A549 (cell line): ENCODE measurements at regions not wholly inside any gene's neighbourhood (a gene's known extent, or its start where the extent isn't known, plus 50 kb on each side); places are given as distances from the start of the nearest gene placed in this dataset.
A peak's percentile ranks its signal among the peaks of the same experiment; 100 is the strongest.

Source experiments
- ATAC-seq, 2 experiments: fragments of 200-7000 bp in 1 of 2; fragments of >200 bp in 1 of 2; cut with Nextera tagmentation in 1 of 2; cut with Tn5 transposase in 1 of 2; 3 replicates each; pipeline versions ENCODE4 v1.8.0 to v1.9.1; 2018 to 2020; ENCODE audit warnings: mild to moderate bottlenecking in 1 of 2, moderate library complexity in 1 of 2
- CTCF ChIA-PET: fragments of 300-600 bp; sonication (Branson Sonifier 250); formaldehyde crosslinking; extraction: SDS; loops from one replicate; lab custom pipeline; 2021; ENCODE audit warnings: antibody characterized with exemption, inconsistent platforms; lab: Yijun Ruan, JAX
- POLR2A ChIA-PET: fragments of 350-600 bp; formaldehyde crosslinking; extraction: SDS; loops from one replicate; lab custom pipeline; 2021; ENCODE audit warnings: antibody characterized with exemption, inconsistent platforms; lab: Yijun Ruan, JAX
- DNase-seq, 2 experiments: peaks; one replicate each; pipeline versions ENCODE4 v3.0.0 to v3.0.0-alpha.2; 2011 to 2016; ENCODE audit warnings: low read depth in 1 of 2, low spot score in 1 of 2
- FAIRE-seq: peaks from 2 replicates; lab custom pipeline; 2011; peaks lifted over from hg19 to GRCh38; lab: Jason Lieb, UNC
- H3K27ac ChIP-seq, 2 experiments: fragments of >200 bp; sonication (Bioruptor Twin); formaldehyde crosslinking; 3 replicates each; pipeline ENCODE4 v1.5.1; 2016 to 2017
- H3K4me1 ChIP-seq: fragments of >200 bp; sonication (Bioruptor Twin); formaldehyde crosslinking; 3 replicates; pipeline ENCODE4 v1.6.1; 2016
- H3K4me2 ChIP-seq: fragments of >200 bp; sonication (Bioruptor Twin); formaldehyde crosslinking; 3 replicates; pipeline ENCODE4 v1.6.1; 2016
- H3K4me3 ChIP-seq: fragments of >200 bp; sonication (Bioruptor Twin); formaldehyde crosslinking; 3 replicates; pipeline ENCODE4 v1.5.1; 2016
- H3K9me3 ChIP-seq: fragments of >200 bp; sonication (Bioruptor Twin); formaldehyde crosslinking; 3 replicates; pipeline ENCODE4 v1.6.1; 2016
- CBX8 ChIP-seq: fragments of 200-600 bp; sonication (generic); IDR thresholded peaks from 2 replicates; pipeline ENCODE4 v1.6.1; 2016
- CHD4 ChIP-seq: fragments of 200-600 bp; sonication (generic); IDR thresholded peaks from 2 replicates; pipeline ENCODE4 v1.6.1; 2016; ENCODE audit warnings: antibody characterized with exemption, mild to moderate bottlenecking, borderline replicate concordance
- EP300 ChIP-seq, 2 experiments: fragments of >200 bp; sonication (Bioruptor Twin); formaldehyde crosslinking; IDR thresholded peaks; 2 replicates in 1 of 2; 3 replicates in 1 of 2; pipeline ENCODE4 v1.6.1; 2016 to 2017
- FOSB ChIP-seq: fragments of 250-450 bp; sonication (Bioruptor Pico); IDR thresholded peaks from 2 replicates; pipeline ENCODE4 v1.5.0; 2020; ENCODE audit warnings: mild to moderate bottlenecking, moderate library complexity
- FOSL2 ChIP-seq, 2 experiments: fragments of 450-650 bp in 1 of 2; fragments of >200 bp in 1 of 2; sonication (Bioruptor Twin) in 1 of 2; formaldehyde crosslinking; IDR thresholded peaks; 2 replicates each; pipeline versions ENCODE4 v1.5.0 to v1.6.1; 2016 to 2020; ENCODE audit warnings: mild to moderate bottlenecking in 1 of 2, moderate library complexity in 1 of 2
- GATA3 ChIP-seq: IDR thresholded peaks from 2 replicates; pipeline ENCODE4 v1.6.1; 2012; ENCODE audit warnings: borderline replicate concordance
- HDAC2 ChIP-seq: fragments of 200-600 bp; sonication (generic); IDR thresholded peaks from 2 replicates; pipeline ENCODE4 v1.6.1; 2016
- HEYL ChIP-seq: fragments of 250-450 bp; sonication (Bioruptor Pico); IDR thresholded peaks from 2 replicates; pipeline ENCODE4 v1.8.0; 2021; ENCODE audit warnings: mild to moderate bottlenecking, moderate library complexity
- HOXA7 ChIP-seq: fragments of 250-450 bp; sonication (Bioruptor Pico); IDR thresholded peaks from 2 replicates; pipeline ENCODE4 v1.5.0; 2020; ENCODE audit warnings: mild to moderate bottlenecking, moderate library complexity
- HOXB5 ChIP-seq: fragments of 250-450 bp; sonication (Bioruptor Pico); IDR thresholded peaks from 2 replicates; pipeline ENCODE4 v1.5.0; 2020; ENCODE audit warnings: mild to moderate bottlenecking, moderate library complexity
- JUNB ChIP-seq: fragments of >200 bp; sonication (Bioruptor Twin); formaldehyde crosslinking; IDR thresholded peaks from 2 replicates; pipeline ENCODE4 v1.6.1; 2016
- KDM1A ChIP-seq: fragments of 200-600 bp; sonication (generic); IDR thresholded peaks from 2 replicates; pipeline ENCODE4 v1.6.1; 2016; ENCODE audit warnings: low read depth, mild to moderate bottlenecking
- MAFK ChIP-seq: fragments of 450-650 bp; IDR thresholded peaks from 2 replicates; pipeline ENCODE4 v1.6.1; 2014; ENCODE audit not compliant: partially characterized antibody
- MAZ ChIP-seq: fragments of 150-350 bp; IDR thresholded peaks from 2 replicates; pipeline ENCODE4 v1.6.1; 2014; ENCODE audit warnings: antibody characterized with exemption, low read depth, low read length, borderline replicate concordance
- MYC ChIP-seq: IDR thresholded peaks from 2 replicates; pipeline ENCODE4 v1.6.1; 2012; ENCODE audit warnings: mild to moderate bottlenecking, inconsistent platforms, low read length, improper control_type of control experiment, borderline replicate concordance
- NFE2L2 ChIP-seq: fragments of 150-350 bp; conservative IDR thresholded peaks from 2 replicates; pipeline ENCODE4 v1.6.1; 2014; ENCODE audit warnings: low read length
- PHF8 ChIP-seq: fragments of 200-600 bp; sonication (generic); IDR thresholded peaks from 2 replicates; pipeline ENCODE4 v1.6.1; 2016; ENCODE audit warnings: low read depth, mild to moderate bottlenecking, antibody characterized with exemption, moderate library complexity, borderline replicate concordance
- POLR2A ChIP-seq: IDR thresholded peaks from 2 replicates; pipeline ENCODE4 v1.6.1; 2012; ENCODE audit warnings: mild to moderate bottlenecking, low read length
- RARB ChIP-seq: fragments of 250-450 bp; sonication (Bioruptor Pico); IDR thresholded peaks from 2 replicates; pipeline ENCODE4 v1.8.0; 2021; ENCODE audit warnings: mild to moderate bottlenecking, moderate library complexity
- RNF2 ChIP-seq: fragments of 200-600 bp; sonication (generic); IDR thresholded peaks from 2 replicates; pipeline ENCODE4 v1.6.1; 2016; ENCODE audit warnings: low read depth, mild to moderate bottlenecking, antibody characterized with exemption, moderate library complexity, borderline replicate concordance
- SREBF2 ChIP-seq: fragments of 450-650 bp; IDR thresholded peaks from 2 replicates; pipeline ENCODE4 v1.6.1; 2014; ENCODE audit warnings: mild to moderate bottlenecking, moderate library complexity
- TP53 ChIP-seq: fragments of 250-450 bp; sonication (Bioruptor Pico); IDR thresholded peaks from 2 replicates; pipeline ENCODE4 v1.5.0; 2021; ENCODE audit warnings: mild to moderate bottlenecking, moderate library complexity
- ZFP36 ChIP-seq: fragments of 450-650 bp; IDR thresholded peaks from 2 replicates; pipeline ENCODE4 v1.6.1; 2014; ENCODE audit warnings: borderline replicate concordance; ENCODE audit not compliant: partially characterized antibody
- ZSCAN20 ChIP-seq: fragments of 250-450 bp; sonication (Bioruptor Pico); IDR thresholded peaks from 2 replicates; pipeline ENCODE4 v1.8.0; 2022; ENCODE audit warnings: mild to moderate bottlenecking, moderate library complexity
- WGBS: methylation state at CpG from one replicate; pipeline ENCODE4 v1.1.6; 2017; ENCODE audit errors: missing lambda C conversion rate; 5-methylcytosine and 5-hydroxymethylcytosine counted together
- TF ChIP-seq, protein P1 (sequence below): fragments of 450-650 bp; IDR thresholded peaks from 2 replicates; pipeline ENCODE4 v1.6.1; 2014; ENCODE audit warnings: antibody characterized with exemption
- TF ChIP-seq, protein P2 (sequence below): IDR thresholded peaks from 2 replicates; pipeline ENCODE4 v1.6.1; 2012
- TF ChIP-seq, protein P3 (sequence below): fragments of 250-450 bp; sonication (Bioruptor Pico); IDR thresholded peaks from 2 replicates; pipeline ENCODE4 v1.5.0; 2021; ENCODE audit warnings: mild to moderate bottlenecking, moderate library complexity, borderline replicate concordance
- TF ChIP-seq, protein P4 (sequence below): fragments of >200 bp; sonication (Bioruptor Twin); formaldehyde crosslinking; IDR thresholded peaks from 2 replicates; pipeline ENCODE4 v1.6.1; 2016

DNA sequence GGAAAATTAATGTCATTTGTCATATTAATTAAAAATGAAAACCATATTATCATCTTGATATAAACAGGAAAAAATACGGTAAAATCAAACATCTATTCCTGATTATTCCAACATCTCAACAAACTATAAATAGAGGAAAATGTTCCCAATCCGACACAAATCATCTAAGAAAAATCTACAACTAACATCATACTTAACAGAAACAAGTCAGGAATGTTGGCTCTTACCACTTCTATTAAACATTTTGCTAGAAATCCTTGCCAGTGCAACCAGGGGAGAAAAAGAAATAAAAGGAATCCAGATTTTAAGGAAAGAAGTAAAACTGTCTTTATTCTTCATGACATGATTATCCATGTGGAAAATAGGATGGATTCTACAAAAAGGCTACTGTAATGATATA, 77.0 kb upstream of the IRF2BP2 start:
- FAIRE-seq, result no peak
- Histone ChIP-seq H3K4me1 (peaks cover 15% of the 10 kb centered on the region), H3K27ac (no peak overlapping the region), H3K9me3 (peaks cover 12% of the 10 kb centered on the region; the same call in 1 of the 3 replicates)
- WGBS, result 84% methylated on average over 2 of the region's 2 CpGs
- no peak for TF ChIP-seq PHF8
- TF ChIP-seq HOXA7 (CRISPR knock-in tag), result no peak
- TF ChIP-seq POLR2A, result no peak
- no peak for TF ChIP-seq FOSL2 (IDR thresholded peaks at IDR 0.05)
- no peak for TF ChIP-seq FOSL2 (CRISPR knock-in tag; IDR thresholded peaks at IDR 0.05)
- TF ChIP-seq, all 56 proteins: peak for 0
- Histone ChIP-seq H3K4me3 (no peak overlapping the region), H3K4me2 (no peak overlapping the region)
- DNase-seq, result no peak
- ChIA-PET CTCF (interaction anchor here (0.6 kb wide), 1 partner anchor 51 kb away, joined by 4 read pairs; no protein-coding TSS in a partner anchor), POLR2A (no interaction called here)
- ATAC-seq, result no peak

DNA sequence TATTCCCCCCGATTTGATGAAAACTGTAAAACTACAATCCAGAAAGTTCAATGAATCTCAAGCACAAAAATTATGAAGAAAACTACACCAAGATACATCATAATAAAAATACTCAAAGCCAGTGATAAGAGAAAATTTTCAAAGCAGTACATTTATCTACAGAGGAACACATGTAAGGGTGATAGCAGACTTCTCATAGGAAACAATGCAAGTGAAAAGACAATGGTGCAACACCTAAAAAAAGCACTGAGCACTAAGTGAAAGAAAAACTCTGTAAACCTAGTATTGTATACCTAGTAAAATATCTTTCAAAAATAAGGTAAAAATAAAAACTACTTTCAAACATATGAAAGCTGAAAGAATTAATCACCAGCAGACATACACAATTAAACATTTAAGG, 76.1 kb upstream of the IRF2BP2 start:
- Histone ChIP-seq H3K4me1 (peaks cover 15% of the 10 kb centered on the region), H3K4me2 (no peak overlapping the region), H3K27ac (no peak overlapping the region), H3K9me3 (peaks cover 12% of the 10 kb centered on the region; the same call in 1 of the 3 replicates), H3K4me3 (no peak overlapping the region)
- FAIRE-seq (no peak), ATAC-seq (no peak), DNase-seq (peak in 1 of 2 experiments; percentile 30)
- ChIA-PET POLR2A (no interaction called here), CTCF (no interaction called here)
- no peak for TF ChIP-seq RNF2
- no peak for TF ChIP-seq HEYL (CRISPR knock-in tag)
- no peak for TF ChIP-seq HDAC2
- TF ChIP-seq, protein P1, sequence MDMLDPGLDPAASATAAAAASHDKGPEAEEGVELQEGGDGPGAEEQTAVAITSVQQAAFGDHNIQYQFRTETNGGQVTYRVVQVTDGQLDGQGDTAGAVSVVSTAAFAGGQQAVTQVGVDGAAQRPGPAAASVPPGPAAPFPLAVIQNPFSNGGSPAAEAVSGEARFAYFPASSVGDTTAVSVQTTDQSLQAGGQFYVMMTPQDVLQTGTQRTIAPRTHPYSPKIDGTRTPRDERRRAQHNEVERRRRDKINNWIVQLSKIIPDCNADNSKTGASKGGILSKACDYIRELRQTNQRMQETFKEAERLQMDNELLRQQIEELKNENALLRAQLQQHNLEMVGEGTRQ, result no peak
- no peak for TF ChIP-seq KDM1A
- TF ChIP-seq HOXB5 (CRISPR knock-in tag), result no peak
- TF ChIP-seq, protein P2, sequence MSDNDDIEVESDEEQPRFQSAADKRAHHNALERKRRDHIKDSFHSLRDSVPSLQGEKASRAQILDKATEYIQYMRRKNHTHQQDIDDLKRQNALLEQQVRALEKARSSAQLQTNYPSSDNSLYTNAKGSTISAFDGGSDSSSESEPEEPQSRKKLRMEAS, result no peak
- no peak for TF ChIP-seq MAZ
- no peak for TF ChIP-seq NFE2L2
- TF ChIP-seq MYC, result no peak
- no peak for TF ChIP-seq RARB
- 95% methylated on average over 1 of the region's 1 CpG for WGBS

DNA sequence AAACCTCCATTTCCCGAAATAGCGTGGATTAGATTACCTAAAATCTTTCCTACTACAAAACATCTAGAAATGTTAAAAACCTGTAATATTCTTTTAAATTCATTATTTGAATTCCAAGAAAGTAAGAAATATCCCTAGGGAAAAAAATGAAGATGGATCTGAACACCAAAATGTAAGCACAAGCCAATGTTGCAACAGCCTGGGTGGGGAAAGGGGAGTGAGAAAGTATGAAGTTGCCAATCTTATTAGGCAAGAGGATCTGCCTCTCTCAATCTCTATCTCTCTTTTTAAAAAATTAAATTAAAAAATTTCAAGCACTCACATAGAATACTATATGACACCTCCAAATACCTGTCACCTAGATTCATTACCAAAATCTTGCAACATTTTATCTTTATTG, 74.9 kb upstream of the IRF2BP2 start:
- H3K27ac ChIP-seq, result peak overlapping the region in 1 of 2 experiments; percentile 52; a peak in 1 of 6 replicates

DNA sequence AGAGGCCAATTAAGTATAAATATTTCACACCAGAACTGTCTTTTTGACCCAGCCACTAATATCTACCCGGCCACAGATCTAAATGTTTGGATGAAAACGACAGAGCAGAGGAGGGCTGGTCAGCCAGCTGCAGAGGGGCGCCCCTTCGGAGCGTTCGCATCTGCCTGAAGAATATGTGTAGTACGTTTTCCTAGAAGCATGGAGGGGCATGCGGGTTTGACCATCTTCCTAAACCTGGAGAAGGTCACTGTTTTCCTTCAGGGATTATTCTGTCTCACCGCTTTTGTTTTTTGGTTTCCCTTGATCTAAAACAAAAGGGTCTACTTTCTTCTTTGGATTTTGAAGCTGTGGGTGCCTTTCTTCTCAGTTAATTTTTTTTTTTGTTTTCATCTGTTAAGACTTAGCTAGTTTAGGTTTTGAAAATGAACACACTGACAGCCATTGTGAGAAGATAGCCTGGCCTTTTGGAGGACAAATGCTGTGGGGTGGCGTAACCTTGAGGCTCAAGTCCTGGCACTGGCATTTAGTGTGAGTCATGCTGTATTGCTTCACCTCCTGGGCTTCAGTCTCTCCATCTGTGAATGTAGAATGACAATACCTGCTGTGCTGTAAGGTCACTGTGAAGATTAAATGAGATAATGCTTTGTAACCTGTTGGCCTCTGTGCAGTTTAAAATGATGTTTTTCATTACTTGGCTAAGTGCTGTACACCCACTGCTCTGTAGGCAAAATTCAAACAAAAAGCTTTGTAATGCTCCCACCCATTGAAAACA, 74.1 kb upstream of the IRF2BP2 start:
- DNase-seq (peak; percentile 76 to 78), ATAC-seq (peak; percentile 93 to 99), FAIRE-seq (peak; percentile 97)
- Histone ChIP-seq H3K27ac (peak overlapping the region; percentile 52 to 70), H3K4me2 (peak overlapping the region; percentile 35), H3K4me1 (peaks cover 15% of the 10 kb centered on the region), H3K9me3 (peaks cover 12% of the 10 kb centered on the region; the same call in 1 of the 3 replicates), H3K4me3 (no peak overlapping the region)
- ChIA-PET CTCF (interaction anchor here (0.7 kb wide), 1 partner anchor 57 kb away, joined by 4 read pairs; no protein-coding TSS in a partner anchor), POLR2A (no interaction called here)
- 77% methylated on average over 10 of the region's 10 CpGs for WGBS
- TF ChIP-seq, protein P3, sequence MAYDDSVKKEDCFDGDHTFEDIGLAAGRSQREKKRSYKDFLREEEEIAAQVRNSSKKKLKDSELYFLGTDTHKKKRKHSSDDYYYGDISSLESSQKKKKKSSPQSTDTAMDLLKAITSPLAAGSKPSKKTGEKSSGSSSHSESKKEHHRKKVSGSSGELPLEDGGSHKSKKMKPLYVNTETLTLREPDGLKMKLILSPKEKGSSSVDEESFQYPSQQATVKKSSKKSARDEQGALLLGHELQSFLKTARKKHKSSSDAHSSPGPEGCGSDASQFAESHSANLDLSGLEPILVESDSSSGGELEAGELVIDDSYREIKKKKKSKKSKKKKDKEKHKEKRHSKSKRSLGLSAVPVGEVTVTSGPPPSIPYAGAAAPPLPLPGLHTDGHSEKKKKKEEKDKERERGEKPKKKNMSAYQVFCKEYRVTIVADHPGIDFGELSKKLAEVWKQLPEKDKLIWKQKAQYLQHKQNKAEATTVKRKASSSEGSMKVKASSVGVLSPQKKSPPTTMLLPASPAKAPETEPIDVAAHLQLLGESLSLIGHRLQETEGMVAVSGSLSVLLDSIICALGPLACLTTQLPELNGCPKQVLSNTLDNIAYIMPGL (CRISPR knock-in tag), result no peak
- peak in 1 of 2 experiments; percentile 39; a peak in 1 of 5 replicates for TF ChIP-seq EP300 (IDR thresholded peaks at IDR 0.05)
- TF ChIP-seq JUNB, result peak; percentile 73
- TF ChIP-seq CBX8, result no peak
- peak; percentile 85 for TF ChIP-seq FOSL2 (IDR thresholded peaks at IDR 0.05)
- TF ChIP-seq FOSL2 (CRISPR knock-in tag; IDR thresholded peaks at IDR 0.05), result peak; percentile 92
- TF ChIP-seq FOSB (CRISPR knock-in tag), result no peak
- no peak for TF ChIP-seq NFE2L2
- no peak for TF ChIP-seq ZSCAN20
- TF ChIP-seq, protein P4, sequence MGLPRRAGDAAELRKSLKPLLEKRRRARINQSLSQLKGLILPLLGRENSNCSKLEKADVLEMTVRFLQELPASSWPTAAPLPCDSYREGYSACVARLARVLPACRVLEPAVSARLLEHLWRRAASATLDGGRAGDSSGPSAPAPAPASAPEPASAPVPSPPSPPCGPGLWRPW, result peak; percentile 63
- TF ChIP-seq SREBF2, result no peak
- TF ChIP-seq CHD4, result no peak
- no peak for TF ChIP-seq TP53 (CRISPR knock-in tag)

More for the DNA sequence above, 74.9 kb upstream of the IRF2BP2 start:
- no peak for TF ChIP-seq GATA3
- TF ChIP-seq PHF8, result no peak
- TF ChIP-seq NFE2L2, result no peak
- no peak for TF ChIP-seq ZFP36
- TF ChIP-seq MAFK, result no peak
- ChIA-PET CTCF (no interaction called here), POLR2A (no interaction called here)
- peaks cover 15% of the 10 kb centered on the region for H3K4me1 ChIP-seq
- H3K4me3 ChIP-seq, result no peak overlapping the region
- WGBS, result 97% methylated on average over 2 of the region's 2 CpGs
- ATAC-seq (no peak), DNase-seq (no peak), FAIRE-seq (no peak)
- peaks cover 12% of the 10 kb centered on the region; the same call in 1 of the 3 replicates for H3K9me3 ChIP-seq
- H3K4me2 ChIP-seq, result peak overlapping the region; percentile 35; the same call in 2 of the 3 replicates
